GM23338 (cell line): ENCODE measurements at regions not wholly inside any gene's neighbourhood (a gene's known extent, or its start where the extent isn't known, plus 50 kb on each side); places are given as distances from the start of the nearest gene placed in this dataset.

Source experiments
- ATAC-seq: fragments of 200-7000 bp; cut with Tn5 transposase; 3 replicates; pipeline ENCODE4 v1.9.1; 2020
- DNase-seq: peaks from one replicate; pipeline ENCODE4 v3.0.0-alpha.2; 2015; ENCODE audit warnings: low spot score
- H2AFZ ChIP-seq: fragments of 200-600 bp; sonication (generic); 2 replicates; pipeline ENCODE4 v1.8.0; 2016; ENCODE audit warnings: antibody characterized with exemption, mild to moderate bottlenecking, moderate library complexity
- H3F3A ChIP-seq: fragments of 200-600 bp; sonication (generic); replicated peaks from 2 replicates; pipeline ENCODE4 v1.8.0; 2017; ENCODE audit warnings: antibody characterized with exemption, mixed run types, low read depth
- H3K27ac ChIP-seq: fragments of 200-600 bp; sonication (generic); 2 replicates; pipeline ENCODE4 v1.6.1; 2016; ENCODE audit warnings: low read depth
- H3K27me3 ChIP-seq: fragments of 200-600 bp; sonication (generic); 2 replicates; pipeline ENCODE4 v1.8.0; 2016; ENCODE audit warnings: mild to moderate bottlenecking, mixed run types, moderate library complexity; ENCODE audit not compliant: insufficient read depth
- H3K36me3 ChIP-seq: fragments of 200-600 bp; sonication (generic); 2 replicates; pipeline ENCODE4 v1.8.0; 2016; ENCODE audit warnings: mild to moderate bottlenecking; ENCODE audit not compliant: insufficient read depth
- H3K4me1 ChIP-seq: fragments of 200-600 bp; sonication (generic); 2 replicates; pipeline ENCODE4 v1.8.0; 2016; ENCODE audit warnings: mild to moderate bottlenecking, moderate library complexity; ENCODE audit not compliant: insufficient read depth
- H3K4me2 ChIP-seq: fragments of 200-600 bp; sonication (generic); 2 replicates; pipeline ENCODE4 v1.7.1; 2017; ENCODE audit warnings: mixed run types
- H3K4me3 ChIP-seq: fragments of 200-600 bp; sonication (generic); 2 replicates; pipeline ENCODE4 v1.6.1; 2016; ENCODE audit warnings: mixed run types
- H3K79me2 ChIP-seq: fragments of 200-600 bp; sonication (generic); replicated peaks from 2 replicates; pipeline ENCODE4 v1.8.0; 2017; ENCODE audit warnings: mild to moderate bottlenecking; ENCODE audit not compliant: insufficient read depth
- H3K9me2 ChIP-seq: fragments of 200-600 bp; sonication (generic); 2 replicates; pipeline ENCODE4 v1.8.0; 2017; ENCODE audit not compliant: insufficient read depth
- H4K20me1 ChIP-seq: fragments of 200-600 bp; sonication (generic); replicated peaks from 2 replicates; pipeline ENCODE4 v1.8.0; 2017; ENCODE audit warnings: mild to moderate bottlenecking; ENCODE audit not compliant: insufficient read depth
- H3K27ac Mint-ChIP-seq: 2 replicates; pipeline ENCODE4 v1.8.0; 2020; ENCODE audit warnings: inconsistent platforms, mild to moderate bottlenecking, moderate library complexity, mixed read lengths
- H3K27me3 Mint-ChIP-seq: 3 replicates; pipeline ENCODE4 v1.8.0; 2022; ENCODE audit warnings: low read depth, mild to moderate bottlenecking, moderate library complexity, mixed read lengths, inconsistent platforms; ENCODE audit not compliant: insufficient read depth, poor library complexity
- H3K36me3 Mint-ChIP-seq: 3 replicates; pipeline ENCODE4 v1.8.0; 2021; ENCODE audit warnings: low read depth, mild to moderate bottlenecking, inconsistent platforms, moderate library complexity, mixed read lengths
- H3K4me1 Mint-ChIP-seq: 3 replicates; pipeline ENCODE4 v1.8.0; 2020; ENCODE audit warnings: mild to moderate bottlenecking, inconsistent platforms, mixed read lengths
- H3K4me3 Mint-ChIP-seq: 3 replicates; pipeline ENCODE4 v1.8.0; 2021; ENCODE audit warnings: moderate library complexity, mild to moderate bottlenecking, inconsistent platforms, mixed read lengths
- H3K9me3 Mint-ChIP-seq: 3 replicates; pipeline ENCODE4 v1.8.0; 2020; ENCODE audit warnings: moderate library complexity, mild to moderate bottlenecking, inconsistent platforms, mixed read lengths
- CREB1 ChIP-seq: fragments of 250-450 bp; sonication (Bioruptor Pico); IDR thresholded peaks from 2 replicates; pipeline ENCODE4 v1.5.0; 2020; ENCODE audit warnings: low read depth, mild to moderate bottlenecking, moderate library complexity
- CTCF ChIP-seq, 2 experiments: fragments of 200-600 bp in 1 of 2; sonication (generic) in 1 of 2; conservative IDR thresholded peaks; 2 replicates each; pipeline versions ENCODE4 v1.5.1 to v1.6.1; 2016 to 2017; ENCODE audit warnings: antibody characterized with exemption in 2 of 2, low read depth in 2 of 2, mild to moderate bottlenecking in 2 of 2, moderate library complexity in 1 of 2
- EZH2 ChIP-seq: fragments of 200-600 bp; sonication (generic); IDR thresholded peaks from one replicate; pipeline ENCODE4 v1.8.0; 2017; ENCODE audit warnings: antibody characterized with exemption, mild to moderate bottlenecking, low read depth; ENCODE audit not compliant: unreplicated experiment
- EZH2phosphoT487 ChIP-seq: fragments of 200-600 bp; sonication (generic); IDR thresholded peaks from one replicate; pipeline ENCODE4 v1.8.1; 2018; ENCODE audit warnings: antibody characterized with exemption; ENCODE audit not compliant: unreplicated experiment
- JUNB ChIP-seq: IDR thresholded peaks from one replicate; pipeline ENCODE4 v1.6.1; 2016; ENCODE audit warnings: antibody characterized with exemption; ENCODE audit not compliant: unreplicated experiment
- NANOG ChIP-seq: IDR thresholded peaks from 2 replicates; pipeline ENCODE4 v1.6.1; 2016; ENCODE audit warnings: antibody characterized with exemption, borderline replicate concordance
- POLR2AphosphoS5 ChIP-seq: IDR thresholded peaks from 2 replicates; pipeline ENCODE4 v1.6.1; 2016; ENCODE audit warnings: antibody characterized with exemption, low read depth
- REST ChIP-seq: IDR thresholded peaks from one replicate; pipeline ENCODE4 v1.6.1; 2018; ENCODE audit warnings: antibody characterized with exemption; ENCODE audit not compliant: unreplicated experiment
- STAT1 ChIP-seq: IDR thresholded peaks from one replicate; pipeline ENCODE4 v1.6.1; 2016; ENCODE audit warnings: antibody characterized with exemption; ENCODE audit not compliant: unreplicated experiment
- ZNF114 ChIP-seq: fragments of 250-450 bp; sonication (Bioruptor Pico); IDR thresholded peaks from 2 replicates; pipeline ENCODE4 v1.5.0; 2020; ENCODE audit warnings: mild to moderate bottlenecking, moderate library complexity
- ZNF331 ChIP-seq: fragments of 250-450 bp; sonication (Bioruptor Pico); IDR thresholded peaks from 2 replicates; pipeline ENCODE4 v1.5.0; 2020; ENCODE audit warnings: low read depth, mild to moderate bottlenecking, moderate library complexity
- TF ChIP-seq, protein P1 (sequence below): fragments of 250-450 bp; sonication (Bioruptor Pico); IDR thresholded peaks from 2 replicates; pipeline ENCODE4 v1.5.0; 2020; ENCODE audit warnings: mild to moderate bottlenecking, moderate library complexity
- TF ChIP-seq, protein P2 (sequence below): IDR thresholded peaks from 2 replicates; pipeline ENCODE4 v1.6.1; 2016; ENCODE audit warnings: antibody characterized with exemption

DNA sequence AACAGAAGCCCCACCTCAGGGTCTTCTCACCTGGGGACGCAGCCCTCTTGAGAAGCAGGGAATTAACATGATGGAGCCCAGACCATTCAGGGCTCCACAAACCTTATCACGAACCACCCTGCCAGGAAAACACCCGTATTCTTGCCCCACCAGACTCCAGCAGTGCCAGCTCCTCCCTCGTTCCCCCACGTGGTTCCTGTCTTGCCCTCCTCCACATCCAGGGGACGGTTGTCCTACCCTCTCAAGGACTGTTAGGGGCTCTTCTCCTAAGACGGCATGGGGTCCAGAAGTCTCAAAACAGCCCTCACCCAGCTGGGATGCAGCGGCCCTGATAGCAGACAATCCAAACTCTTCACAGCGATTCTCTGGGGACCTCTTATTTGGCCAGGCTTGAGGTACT is 372.2 kb upstream of the HS6ST1 start:
- Mint-ChIP-seq H3K4me3 (no peak overlapping the region), H3K9me3 (peaks cover 10% of the 10 kb centered on the region), H3K4me1 (peaks cover 4% of the 10 kb centered on the region; the same call in 2 of the 3 replicates), H3K27me3 (peaks cover 9% of the 10 kb centered on the region), H3K27ac (no peak overlapping the region), H3K36me3 (no peaks in the 10 kb centered on the region; the same call in 2 of the 3 replicates)
- no peak overlapping the region for H3K27ac ChIP-seq
- no peak overlapping the region for H3K4me3 ChIP-seq
- H3K36me3 ChIP-seq, result no peaks in the 10 kb centered on the region
- H2AFZ ChIP-seq, result no peak overlapping the region
- H3K4me2 ChIP-seq, result no peak overlapping the region
- no peaks in the 10 kb centered on the region for H3K9me2 ChIP-seq
- TF ChIP-seq, protein P1, sequence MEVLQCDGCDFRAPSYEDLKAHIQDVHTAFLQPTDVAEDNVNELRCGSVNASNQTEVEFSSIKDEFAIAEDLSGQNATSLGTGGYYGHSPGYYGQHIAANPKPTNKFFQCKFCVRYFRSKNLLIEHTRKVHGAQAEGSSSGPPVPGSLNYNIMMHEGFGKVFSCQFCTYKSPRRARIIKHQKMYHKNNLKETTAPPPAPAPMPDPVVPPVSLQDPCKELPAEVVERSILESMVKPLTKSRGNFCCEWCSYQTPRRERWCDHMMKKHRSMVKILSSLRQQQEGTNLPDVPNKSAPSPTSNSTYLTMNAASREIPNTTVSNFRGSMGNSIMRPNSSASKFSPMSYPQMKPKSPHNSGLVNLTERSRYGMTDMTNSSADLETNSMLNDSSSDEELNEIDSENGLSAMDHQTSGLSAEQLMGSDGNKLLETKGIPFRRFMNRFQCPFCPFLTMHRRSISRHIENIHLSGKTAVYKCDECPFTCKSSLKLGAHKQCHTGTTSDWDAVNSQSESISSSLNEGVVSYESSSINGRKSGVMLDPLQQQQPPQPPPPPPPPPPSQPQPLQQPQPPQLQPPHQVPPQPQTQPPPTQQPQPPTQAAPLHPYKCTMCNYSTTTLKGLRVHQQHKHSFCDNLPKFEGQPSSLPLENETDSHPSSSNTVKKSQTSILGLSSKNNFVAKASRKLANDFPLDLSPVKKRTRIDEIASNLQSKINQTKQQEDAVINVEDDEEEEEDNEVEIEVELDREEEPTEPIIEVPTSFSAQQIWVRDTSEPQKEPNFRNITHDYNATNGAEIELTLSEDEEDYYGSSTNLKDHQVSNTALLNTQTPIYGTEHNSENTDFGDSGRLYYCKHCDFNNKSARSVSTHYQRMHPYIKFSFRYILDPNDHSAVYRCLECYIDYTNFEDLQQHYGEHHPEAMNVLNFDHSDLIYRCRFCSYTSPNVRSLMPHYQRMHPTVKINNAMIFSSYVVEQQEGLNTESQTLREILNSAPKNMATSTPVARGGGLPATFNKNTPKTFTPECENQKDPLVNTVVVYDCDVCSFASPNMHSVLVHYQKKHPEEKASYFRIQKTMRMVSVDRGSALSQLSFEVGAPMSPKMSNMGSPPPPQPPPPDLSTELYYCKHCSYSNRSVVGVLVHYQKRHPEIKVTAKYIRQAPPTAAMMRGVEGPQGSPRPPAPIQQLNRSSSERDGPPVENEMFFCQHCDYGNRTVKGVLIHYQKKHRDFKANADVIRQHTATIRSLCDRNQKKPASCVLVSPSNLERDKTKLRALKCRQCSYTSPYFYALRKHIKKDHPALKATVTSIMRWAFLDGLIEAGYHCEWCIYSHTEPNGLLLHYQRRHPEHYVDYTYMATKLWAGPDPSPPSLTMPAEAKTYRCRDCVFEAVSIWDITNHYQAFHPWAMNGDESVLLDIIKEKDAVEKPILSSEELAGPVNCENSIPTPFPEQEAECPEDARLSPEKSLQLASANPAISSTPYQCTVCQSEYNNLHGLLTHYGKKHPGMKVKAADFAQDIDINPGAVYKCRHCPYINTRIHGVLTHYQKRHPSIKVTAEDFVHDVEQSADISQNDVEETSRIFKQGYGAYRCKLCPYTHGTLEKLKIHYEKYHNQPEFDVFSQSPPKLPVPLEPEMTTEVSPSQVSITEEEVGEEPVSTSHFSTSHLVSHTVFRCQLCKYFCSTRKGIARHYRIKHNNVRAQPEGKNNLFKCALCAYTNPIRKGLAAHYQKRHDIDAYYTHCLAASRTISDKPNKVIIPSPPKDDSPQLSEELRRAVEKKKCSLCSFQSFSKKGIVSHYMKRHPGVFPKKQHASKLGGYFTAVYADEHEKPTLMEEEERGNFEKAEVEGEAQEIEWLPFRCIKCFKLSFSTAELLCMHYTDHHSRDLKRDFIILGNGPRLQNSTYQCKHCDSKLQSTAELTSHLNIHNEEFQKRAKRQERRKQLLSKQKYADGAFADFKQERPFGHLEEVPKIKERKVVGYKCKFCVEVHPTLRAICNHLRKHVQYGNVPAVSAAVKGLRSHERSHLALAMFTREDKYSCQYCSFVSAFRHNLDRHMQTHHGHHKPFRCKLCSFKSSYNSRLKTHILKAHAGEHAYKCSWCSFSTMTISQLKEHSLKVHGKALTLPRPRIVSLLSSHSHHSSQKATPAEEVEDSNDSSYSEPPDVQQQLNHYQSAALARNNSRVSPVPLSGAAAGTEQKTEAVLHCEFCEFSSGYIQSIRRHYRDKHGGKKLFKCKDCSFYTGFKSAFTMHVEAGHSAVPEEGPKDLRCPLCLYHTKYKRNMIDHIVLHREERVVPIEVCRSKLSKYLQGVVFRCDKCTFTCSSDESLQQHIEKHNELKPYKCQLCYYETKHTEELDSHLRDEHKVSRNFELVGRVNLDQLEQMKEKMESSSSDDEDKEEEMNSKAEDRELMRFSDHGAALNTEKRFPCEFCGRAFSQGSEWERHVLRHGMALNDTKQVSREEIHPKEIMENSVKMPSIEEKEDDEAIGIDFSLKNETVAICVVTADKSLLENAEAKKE (CRISPR knock-in tag), result no peak
- TF ChIP-seq CTCF (conservative IDR thresholded peaks at IDR 0.05; ENCODE audit: low read depth in 2 of 2) (no peak), EZH2 (no peak), JUNB (no peak), POLR2AphosphoS5 (no peak), EZH2phosphoT487 (no peak), NANOG (no peak), ZNF331 (CRISPR knock-in tag) (no peak), CREB1 (no peak), STAT1 (no peak), ZNF114 (CRISPR knock-in tag) (no peak), REST (no peak)
- TF ChIP-seq, protein P2, sequence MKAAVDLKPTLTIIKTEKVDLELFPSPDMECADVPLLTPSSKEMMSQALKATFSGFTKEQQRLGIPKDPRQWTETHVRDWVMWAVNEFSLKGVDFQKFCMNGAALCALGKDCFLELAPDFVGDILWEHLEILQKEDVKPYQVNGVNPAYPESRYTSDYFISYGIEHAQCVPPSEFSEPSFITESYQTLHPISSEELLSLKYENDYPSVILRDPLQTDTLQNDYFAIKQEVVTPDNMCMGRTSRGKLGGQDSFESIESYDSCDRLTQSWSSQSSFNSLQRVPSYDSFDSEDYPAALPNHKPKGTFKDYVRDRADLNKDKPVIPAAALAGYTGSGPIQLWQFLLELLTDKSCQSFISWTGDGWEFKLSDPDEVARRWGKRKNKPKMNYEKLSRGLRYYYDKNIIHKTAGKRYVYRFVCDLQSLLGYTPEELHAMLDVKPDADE, result no peak
- no peaks in the 10 kb centered on the region for H3K79me2 ChIP-seq
- no peak for DNase-seq
- H3K4me1 ChIP-seq, result no peaks in the 10 kb centered on the region
- H4K20me1 ChIP-seq, result no peaks in the 10 kb centered on the region
- H3F3A ChIP-seq, result no peaks in the 10 kb centered on the region
- no peak for ATAC-seq
- H3K27me3 ChIP-seq, result no peaks in the 10 kb centered on the region
